SJCRH30 (cell line): ENCODE measurements at regions not wholly inside any gene's neighbourhood (a gene's known extent, or its start where the extent isn't known, plus 50 kb on each side); places are given as distances from the start of the nearest gene placed in this dataset.

Source experiments
- DNase-seq, 2 experiments: peaks; one replicate each; pipeline ENCODE4 v3.0.0-alpha.2; 2015 to 2020
- H3K27ac ChIP-seq: fragments of 250-450 bp; sonication (Bioruptor Pico); 2 replicates; pipeline ENCODE4 v1.5.1; 2020; ENCODE audit warnings: mild to moderate bottlenecking, moderate library complexity
- H3K27me3 ChIP-seq: fragments of 250-450 bp; sonication (Bioruptor Pico); 2 replicates; pipeline ENCODE4 v1.5.1; 2020; ENCODE audit warnings: mild to moderate bottlenecking, moderate library complexity
- H3K36me3 ChIP-seq: fragments of 250-450 bp; sonication (Bioruptor Pico); 2 replicates; pipeline ENCODE4 v1.5.1; 2020; ENCODE audit warnings: mild to moderate bottlenecking, moderate library complexity
- H3K4me1 ChIP-seq: fragments of 250-450 bp; sonication (Bioruptor Pico); 2 replicates; pipeline ENCODE4 v1.5.1; 2020; ENCODE audit warnings: mild to moderate bottlenecking, moderate library complexity
- H3K4me3 ChIP-seq: fragments of 250-450 bp; sonication (Bioruptor Pico); 2 replicates; pipeline ENCODE4 v1.5.1; 2020; ENCODE audit warnings: mild to moderate bottlenecking, moderate library complexity
- H3K9me3 ChIP-seq: fragments of 250-450 bp; sonication (Bioruptor Pico); replicated peaks from 2 replicates; pipeline ENCODE4 v1.5.1; 2020; ENCODE audit warnings: mild to moderate bottlenecking, moderate library complexity

DNA sequence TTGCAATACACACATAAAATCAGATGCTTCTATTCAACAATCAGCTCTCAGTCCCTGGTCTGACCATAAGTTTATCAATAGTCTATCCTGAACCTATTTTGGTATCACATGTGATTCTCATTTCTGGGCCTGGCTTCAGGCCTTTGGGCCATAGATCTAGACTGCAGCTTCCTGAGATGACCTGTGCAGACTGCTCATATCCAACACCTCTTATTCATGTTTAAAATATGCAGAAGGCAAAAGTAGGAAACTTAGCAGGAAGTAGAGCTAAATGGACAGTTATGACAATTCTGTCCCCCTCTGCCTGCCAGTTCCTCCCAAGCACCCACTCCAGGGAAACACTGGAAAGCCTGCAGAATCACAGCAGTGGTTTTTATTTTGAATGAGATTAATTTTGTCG, 53.3 kb downstream of the C7orf25 start:
- H3K4me3 ChIP-seq, result no peak overlapping the region
- H3K4me1 ChIP-seq, result no peaks in the 10 kb centered on the region
- H3K36me3 ChIP-seq, result no peaks in the 10 kb centered on the region
- H3K9me3 ChIP-seq, result no peaks in the 10 kb centered on the region
- no peak for DNase-seq
- H3K27me3 ChIP-seq, result no peaks in the 10 kb centered on the region; the same call in 1 of the 2 replicates
- no peak overlapping the region for H3K27ac ChIP-seq

DNA sequence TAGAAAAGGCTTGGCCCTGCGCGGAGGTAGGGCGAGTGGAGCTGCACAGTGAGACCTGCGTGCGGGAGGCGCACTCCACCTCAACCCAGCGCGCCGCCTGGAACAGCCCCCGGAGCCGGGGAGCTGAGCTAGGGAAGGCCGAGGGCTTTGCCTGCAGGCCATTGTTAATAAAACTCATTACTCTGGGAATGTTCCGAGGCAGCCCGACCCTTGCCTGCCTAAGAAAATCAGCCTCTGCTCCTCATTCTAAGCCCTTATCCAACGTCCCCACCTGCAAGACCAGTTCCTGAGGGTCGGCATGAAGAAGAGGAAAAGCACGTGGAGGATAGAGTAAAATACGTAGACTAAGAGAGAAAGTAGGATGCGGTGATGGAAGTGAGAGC, 55.3 kb downstream of the C7orf25 start:
- H3K27ac ChIP-seq, result no peak overlapping the region
- H3K4me3 ChIP-seq, result no peak overlapping the region
- H3K4me1 ChIP-seq, result no peaks in the 10 kb centered on the region
- no peaks in the 10 kb centered on the region for H3K9me3 ChIP-seq
- no peaks in the 10 kb centered on the region for H3K36me3 ChIP-seq
- no peak for DNase-seq
- no peaks in the 10 kb centered on the region; the same call in 1 of the 2 replicates for H3K27me3 ChIP-seq

DNA sequence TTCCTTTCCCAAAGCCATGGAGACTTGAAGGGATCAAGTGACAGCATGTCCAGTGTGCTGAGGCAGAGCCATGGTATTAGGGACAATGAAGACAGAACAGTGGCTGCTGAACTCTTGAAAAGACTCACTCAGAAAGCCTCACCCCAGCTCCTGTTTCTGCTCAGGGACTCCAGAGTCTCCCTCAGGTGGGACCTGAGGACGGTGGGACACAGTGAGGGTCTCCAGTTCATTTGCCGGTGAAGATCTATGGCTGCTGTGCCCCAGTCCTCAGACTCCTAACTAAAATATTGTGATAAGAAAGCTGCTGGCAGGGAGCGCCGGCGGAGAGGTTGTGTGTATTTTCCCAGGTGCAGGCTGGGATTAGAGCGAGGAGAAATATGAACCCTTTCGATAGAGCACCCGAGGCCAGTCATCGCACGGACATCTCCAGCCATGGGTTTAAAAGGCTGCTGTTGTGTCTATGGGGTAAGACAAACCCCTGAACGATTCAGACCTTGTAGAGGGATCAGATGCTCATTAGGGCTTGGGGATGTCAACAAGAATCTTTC, 57.2 kb downstream of the C7orf25 start:
- no peak overlapping the region for H3K4me3 ChIP-seq
- no peak overlapping the region for H3K27ac ChIP-seq
- no peak for DNase-seq
- H3K9me3 ChIP-seq, result no peaks in the 10 kb centered on the region
- H3K36me3 ChIP-seq, result no peaks in the 10 kb centered on the region
- H3K4me1 ChIP-seq, result no peaks in the 10 kb centered on the region
- H3K27me3 ChIP-seq, result no peaks in the 10 kb centered on the region; the same call in 1 of the 2 replicates

DNA sequence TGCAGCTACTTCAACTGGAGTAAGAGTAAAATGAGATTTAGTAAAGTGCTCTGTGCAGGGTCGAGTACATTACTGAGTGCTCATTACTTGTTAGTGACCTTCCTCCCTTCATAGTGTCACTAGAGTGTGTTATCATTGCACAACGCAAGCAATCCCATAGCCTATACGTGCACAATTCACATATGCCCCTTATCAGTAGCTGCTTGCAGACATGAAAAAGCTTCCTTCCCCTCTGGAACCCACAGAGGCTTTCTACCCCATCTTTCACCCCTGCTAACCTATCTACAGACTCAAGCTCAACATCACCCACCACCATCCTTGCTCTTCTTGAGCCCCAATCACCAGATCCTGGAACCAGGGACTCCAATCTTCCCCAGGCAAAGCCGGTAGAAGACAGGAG, 59.3 kb downstream of the C7orf25 start:
- H3K27ac ChIP-seq, result no peak overlapping the region
- H3K4me1 ChIP-seq, result no peaks in the 10 kb centered on the region
- H3K4me3 ChIP-seq, result no peak overlapping the region

DNA sequence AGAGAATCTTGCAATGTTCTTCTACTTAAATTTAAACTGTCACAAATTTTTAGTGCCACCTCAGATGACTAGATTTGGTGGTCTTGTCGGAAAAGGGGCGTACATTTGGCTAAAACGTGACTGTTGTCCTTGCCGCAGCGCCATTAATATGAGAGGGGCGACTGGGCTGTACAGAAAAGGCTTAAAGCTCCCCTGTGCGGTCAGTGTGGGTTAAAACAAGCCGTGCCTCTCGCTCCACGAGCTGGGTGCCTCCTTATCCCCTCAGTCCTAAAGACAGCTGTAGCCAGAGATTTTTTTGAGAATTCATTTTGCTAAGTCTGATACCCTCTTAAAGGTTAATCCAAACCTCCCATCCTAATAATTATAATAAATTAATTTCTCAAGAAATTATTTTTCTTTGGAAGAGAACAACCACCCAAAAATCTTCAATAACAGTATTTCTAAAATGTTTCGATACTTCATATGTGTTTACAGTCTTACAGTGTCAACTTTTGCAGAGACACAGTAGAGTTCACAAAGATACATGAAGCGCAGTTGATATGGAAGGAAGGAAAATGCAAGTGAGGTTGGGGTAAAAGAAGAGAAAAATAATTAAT, 68.6 kb downstream of the C7orf25 start:
- Histone ChIP-seq H3K9me3 (no peaks in the 10 kb centered on the region), H3K27me3 (no peaks in the 10 kb centered on the region), H3K4me1 (no peaks in the 10 kb centered on the region), H3K27ac (no peak overlapping the region), H3K4me3 (no peak overlapping the region), H3K36me3 (no peaks in the 10 kb centered on the region)
- DNase-seq, result peak; percentile 55 to 78

More for the DNA sequence above, 59.3 kb downstream of the C7orf25 start:
- H3K9me3 ChIP-seq, result no peaks in the 10 kb centered on the region
- no peaks in the 10 kb centered on the region for H3K27me3 ChIP-seq
- no peak for DNase-seq
- no peaks in the 10 kb centered on the region for H3K36me3 ChIP-seq

DNA sequence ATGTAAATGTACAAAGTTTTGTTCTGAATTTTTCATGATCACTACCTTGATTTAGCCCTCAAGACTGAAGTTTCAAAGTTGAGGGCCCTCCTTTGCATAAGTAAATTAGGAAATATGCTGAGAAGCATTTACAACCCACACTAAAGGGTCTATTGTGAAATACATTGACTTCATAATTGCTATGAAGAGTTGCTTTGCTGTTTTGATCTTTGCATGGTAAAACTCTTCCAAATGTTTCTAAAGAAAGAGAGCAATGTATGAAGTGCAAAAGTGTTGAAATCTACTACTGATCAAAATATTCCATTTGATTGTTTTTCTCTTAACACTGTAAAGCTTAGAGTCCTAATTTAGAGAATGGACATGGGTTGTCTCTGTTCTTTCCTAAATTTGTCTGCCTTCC, 77.2 kb downstream of the C7orf25 start:
- Histone ChIP-seq H3K9me3 (no peaks in the 10 kb centered on the region), H3K36me3 (no peaks in the 10 kb centered on the region), H3K4me3 (no peak overlapping the region), H3K27me3 (peaks cover 28% of the 10 kb centered on the region; the same call in 1 of the 2 replicates), H3K27ac (no peak overlapping the region), H3K4me1 (no peaks in the 10 kb centered on the region)
- no peak for DNase-seq

DNA sequence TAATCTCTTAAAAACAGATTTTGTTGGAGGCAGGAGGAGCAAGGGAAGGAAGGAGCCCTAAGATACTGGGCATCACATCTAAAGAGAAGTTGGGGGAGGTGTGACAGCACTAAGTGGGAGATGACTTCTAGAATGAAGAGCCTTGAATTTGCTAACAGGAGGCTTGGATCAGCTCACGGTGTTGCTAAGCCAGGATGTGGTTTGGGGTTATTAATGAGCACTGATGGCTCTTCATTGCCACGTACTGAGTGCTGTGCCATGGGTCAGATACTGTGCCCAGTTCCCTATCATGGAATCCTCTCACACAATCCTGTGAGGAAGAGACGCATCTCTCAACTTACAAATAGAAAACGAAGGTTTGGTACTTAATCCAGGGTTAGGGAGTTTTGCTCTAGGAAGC, 78.5 kb downstream of the C7orf25 start:
- Histone ChIP-seq H3K27me3 (peaks cover 32% of the 10 kb centered on the region; the same call in 1 of the 2 replicates), H3K4me3 (no peak overlapping the region)
- DNase-seq, result peak in 1 of 2 experiments; percentile 7

DNA sequence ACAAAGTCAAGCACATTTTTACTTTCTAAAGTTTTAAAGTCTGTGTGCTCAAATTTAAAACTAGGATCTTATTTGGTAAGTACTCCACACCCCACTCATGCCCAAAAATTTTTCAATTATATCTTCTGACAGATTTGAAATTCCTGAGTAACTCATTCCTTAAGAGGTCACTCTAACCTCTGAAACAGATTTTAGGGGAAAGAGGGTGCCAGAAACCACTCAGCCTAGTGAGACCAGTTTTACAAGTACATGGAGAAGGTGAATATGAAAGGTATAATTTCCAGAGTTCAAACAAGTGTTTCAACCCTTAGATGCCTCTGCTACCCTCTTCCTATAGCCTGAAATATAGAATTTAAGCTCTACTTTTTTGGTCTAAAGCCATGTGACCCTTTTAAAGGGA, 79.2 kb downstream of the C7orf25 start:
- no peak for DNase-seq
- Histone ChIP-seq H3K9me3 (no peaks in the 10 kb centered on the region), H3K4me3 (no peak overlapping the region), H3K4me1 (no peaks in the 10 kb centered on the region), H3K27ac (no peak overlapping the region), H3K36me3 (no peaks in the 10 kb centered on the region), H3K27me3 (peaks cover 32% of the 10 kb centered on the region; the same call in 1 of the 2 replicates)

More for the DNA sequence above, 78.5 kb downstream of the C7orf25 start:
- no peaks in the 10 kb centered on the region for H3K4me1 ChIP-seq
- H3K9me3 ChIP-seq, result no peaks in the 10 kb centered on the region
- no peaks in the 10 kb centered on the region for H3K36me3 ChIP-seq
- no peak overlapping the region for H3K27ac ChIP-seq

DNA sequence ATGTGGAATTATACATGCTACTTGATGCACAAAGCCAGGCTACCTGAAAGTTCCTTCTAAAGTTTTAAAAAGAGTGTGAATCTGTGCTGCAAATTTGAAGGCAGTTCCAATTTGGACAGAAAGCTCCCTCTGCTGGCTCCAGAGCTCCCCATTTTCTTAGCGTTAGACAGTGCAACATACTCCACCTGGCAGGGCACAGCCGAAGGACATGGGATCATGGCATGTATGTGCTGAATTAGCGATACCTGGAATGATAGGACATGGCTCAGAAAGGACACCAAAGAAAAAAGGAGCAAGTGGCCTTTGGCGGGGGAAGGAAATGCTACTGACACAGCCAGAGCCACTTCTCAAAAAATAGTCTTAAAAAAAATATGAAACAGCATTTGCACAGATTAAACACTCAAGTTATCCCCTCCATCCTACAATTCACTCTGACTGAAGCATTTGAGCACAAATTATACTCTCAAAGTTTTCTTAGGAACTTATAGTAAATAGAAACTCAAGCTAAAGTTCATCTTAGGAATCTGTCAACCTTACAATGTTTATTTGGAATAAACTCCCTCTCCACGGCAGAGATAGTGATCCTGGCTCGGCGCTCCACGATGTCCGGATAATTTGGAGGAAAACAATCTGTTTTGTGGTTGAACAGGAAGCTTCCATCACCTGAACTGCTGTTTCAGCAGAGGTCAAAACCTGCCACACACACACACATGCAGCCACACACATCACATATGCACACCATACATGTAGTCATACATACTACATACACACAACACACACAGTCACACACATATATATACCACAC, 80.0 kb downstream of the C7orf25 start:
- H3K4me3 ChIP-seq, result no peak overlapping the region
- peak in 1 of 2 experiments; percentile 47 for DNase-seq
- H3K27me3 ChIP-seq, result peaks cover 32% of the 10 kb centered on the region; the same call in 1 of the 2 replicates
- no peaks in the 10 kb centered on the region for H3K4me1 ChIP-seq
- H3K36me3 ChIP-seq, result no peaks in the 10 kb centered on the region
- no peaks in the 10 kb centered on the region for H3K9me3 ChIP-seq
- no peak overlapping the region for H3K27ac ChIP-seq

DNA sequence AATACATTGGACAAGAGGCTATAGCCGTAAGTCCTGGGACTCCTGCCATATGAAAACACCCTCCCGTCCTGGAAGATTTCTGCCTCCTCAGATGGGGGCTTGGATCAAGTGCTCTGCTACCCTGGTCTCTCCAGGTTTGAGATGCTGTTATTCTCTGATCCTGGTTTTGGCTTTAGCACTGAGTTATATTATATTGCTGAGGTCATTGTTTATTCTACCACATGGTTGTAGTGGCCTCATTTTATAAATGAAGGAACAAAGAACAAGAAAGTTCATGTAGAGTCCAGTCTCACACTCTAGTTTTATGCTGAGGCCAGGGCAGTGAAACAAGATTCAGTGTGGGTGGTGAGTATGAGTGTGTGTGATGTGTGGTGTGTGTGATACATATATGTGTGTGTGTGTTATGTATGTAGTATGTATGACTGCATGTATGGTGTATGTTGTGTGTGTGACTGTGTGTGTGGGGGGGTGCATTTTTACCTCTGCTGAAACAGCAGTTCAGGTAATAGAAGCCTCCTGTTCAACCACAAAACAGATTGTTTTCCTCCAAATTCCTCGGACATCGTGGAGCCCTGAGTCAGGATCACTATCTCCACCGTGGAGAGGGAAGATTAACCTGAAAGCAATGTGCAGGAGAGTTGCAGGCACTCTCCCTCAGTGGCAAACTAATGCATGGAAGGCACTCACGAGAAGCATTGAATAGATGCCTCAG, 80.7 kb downstream of the C7orf25 start:
- Histone ChIP-seq H3K9me3 (no peaks in the 10 kb centered on the region), H3K4me3 (no peak overlapping the region), H3K4me1 (no peaks in the 10 kb centered on the region), H3K36me3 (no peaks in the 10 kb centered on the region), H3K27me3 (peaks cover 30% of the 10 kb centered on the region; the same call in 1 of the 2 replicates), H3K27ac (no peak overlapping the region)
- DNase-seq, result no peak

DNA sequence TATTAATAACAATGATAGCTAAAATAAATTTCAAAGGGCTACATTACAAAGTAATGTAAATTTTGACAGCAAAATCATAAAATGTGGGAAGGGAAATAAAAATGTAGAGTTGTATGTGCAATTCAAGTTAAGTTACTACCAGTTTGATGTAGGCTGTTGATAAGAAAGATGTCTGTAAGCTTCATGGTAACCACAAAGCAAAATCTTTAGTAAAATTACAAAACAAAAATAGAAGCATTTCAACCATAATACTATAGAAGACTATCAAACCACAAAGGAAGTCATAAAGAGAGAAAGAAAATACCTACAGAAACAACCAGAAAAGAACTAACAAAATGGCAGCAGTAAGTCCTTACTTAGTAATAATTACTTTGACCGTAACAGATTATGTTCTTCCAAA, 99.1 kb downstream of the C7orf25 start:
- no peaks in the 10 kb centered on the region for H3K9me3 ChIP-seq
- no peak overlapping the region for H3K27ac ChIP-seq
- H3K4me1 ChIP-seq, result no peaks in the 10 kb centered on the region
- DNase-seq, result no peak
- H3K4me3 ChIP-seq, result no peak overlapping the region
- H3K36me3 ChIP-seq, result no peaks in the 10 kb centered on the region
- H3K27me3 ChIP-seq, result no peaks in the 10 kb centered on the region

DNA sequence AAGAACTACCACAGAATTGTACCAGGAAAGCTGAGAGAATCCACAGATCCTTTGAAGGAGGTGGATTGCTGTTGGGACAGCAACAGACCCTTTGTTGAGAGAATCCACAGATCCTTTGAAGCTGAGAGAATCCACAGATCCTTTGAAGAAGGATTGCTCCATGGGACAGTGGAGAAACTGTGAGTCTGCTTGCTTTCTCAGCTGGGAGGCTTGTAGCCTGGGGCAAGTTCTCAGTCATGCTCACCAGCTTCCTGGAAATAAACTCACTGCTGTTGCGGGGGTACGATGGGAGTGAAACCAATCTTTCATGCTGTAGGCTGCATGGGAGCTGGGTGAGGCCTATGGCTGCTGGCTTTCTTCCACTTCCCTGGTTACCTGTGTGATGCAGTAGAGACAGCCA, 106.3 kb downstream of the C7orf25 start:
- no peaks in the 10 kb centered on the region for H3K27me3 ChIP-seq

DNA sequence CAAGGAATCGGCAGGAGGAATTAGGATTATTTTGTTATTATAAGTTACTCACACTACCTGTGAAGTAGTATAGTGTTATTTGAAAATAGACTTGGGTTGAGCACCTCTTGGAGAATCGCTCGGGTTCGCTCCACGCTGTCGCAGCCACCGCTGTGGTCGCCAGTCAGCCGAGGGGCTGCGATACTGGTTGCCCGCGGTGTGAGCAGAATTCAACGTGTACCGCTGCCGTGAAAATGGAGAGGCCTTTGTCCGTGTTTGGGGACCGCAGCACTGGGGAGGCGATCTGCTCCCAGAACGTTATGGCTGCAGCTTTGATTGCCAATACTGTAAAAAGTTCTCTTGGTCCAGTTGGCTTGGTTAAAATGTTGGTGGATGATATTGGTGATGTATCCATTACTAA, 117.2 kb downstream of the C7orf25 start:
- Histone ChIP-seq H3K27ac (no peak overlapping the region), H3K9me3 (no peaks in the 10 kb centered on the region), H3K36me3 (no peaks in the 10 kb centered on the region), H3K27me3 (peaks cover 3% of the 10 kb centered on the region; the same call in 1 of the 2 replicates), H3K4me3 (no peak overlapping the region), H3K4me1 (no peaks in the 10 kb centered on the region)
- no peak for DNase-seq

More for the DNA sequence above, 106.3 kb downstream of the C7orf25 start:
- Histone ChIP-seq H3K4me1 (no peaks in the 10 kb centered on the region), H3K36me3 (no peaks in the 10 kb centered on the region), H3K9me3 (no peaks in the 10 kb centered on the region), H3K4me3 (no peak overlapping the region), H3K27ac (no peak overlapping the region)
- no peak for DNase-seq

DNA sequence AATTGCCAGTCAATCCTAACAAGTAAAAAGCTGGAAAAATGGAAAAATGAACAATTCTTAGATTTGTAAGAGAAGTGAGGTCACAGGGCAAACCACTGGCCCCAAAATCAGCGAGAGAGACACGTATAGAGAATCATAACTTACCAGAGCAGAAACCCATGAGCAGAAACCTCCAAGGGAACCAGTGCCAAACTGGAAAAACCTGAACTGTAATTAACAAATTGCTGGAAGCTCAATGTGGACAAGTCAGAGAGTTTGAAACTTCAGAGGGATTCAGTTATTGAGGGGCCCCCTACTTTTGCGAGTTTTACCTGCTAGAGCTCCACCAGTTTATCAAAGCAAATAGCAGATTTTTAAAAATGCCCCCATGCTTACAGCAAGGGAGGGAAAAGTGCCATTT, 119.0 kb downstream of the C7orf25 start:
- no peak for DNase-seq
- H3K27ac ChIP-seq, result no peak overlapping the region

DNA sequence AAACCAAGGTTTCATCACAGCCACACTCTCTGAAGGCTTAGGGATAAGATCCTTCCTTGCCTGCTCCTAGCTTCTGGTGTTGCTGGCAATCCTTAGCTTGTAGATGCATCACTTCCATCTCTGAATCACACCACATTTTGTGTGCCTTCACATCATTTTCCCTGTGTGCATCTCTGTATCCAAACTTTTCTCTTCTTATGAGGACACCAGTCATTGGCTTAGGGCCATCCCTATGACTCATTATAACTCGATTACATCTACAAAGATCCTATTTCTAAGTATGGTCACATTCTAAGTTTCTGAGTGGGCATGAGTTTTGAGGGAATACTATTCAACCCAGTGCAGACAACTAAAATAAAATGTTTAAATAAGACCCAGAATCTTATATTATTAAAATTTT, 121.7 kb downstream of the C7orf25 start:
- no peak overlapping the region for H3K4me3 ChIP-seq
- H3K36me3 ChIP-seq, result no peaks in the 10 kb centered on the region
- no peak overlapping the region for H3K27ac ChIP-seq
- no peaks in the 10 kb centered on the region for H3K9me3 ChIP-seq
- no peak for DNase-seq
- H3K4me1 ChIP-seq, result no peaks in the 10 kb centered on the region
- peaks cover 3% of the 10 kb centered on the region; the same call in 1 of the 2 replicates for H3K27me3 ChIP-seq

More for the DNA sequence above, 119.0 kb downstream of the C7orf25 start:
- H3K9me3 ChIP-seq, result no peaks in the 10 kb centered on the region
- peaks cover 3% of the 10 kb centered on the region; the same call in 1 of the 2 replicates for H3K27me3 ChIP-seq
- no peak overlapping the region for H3K4me3 ChIP-seq
- no peaks in the 10 kb centered on the region for H3K4me1 ChIP-seq
- H3K36me3 ChIP-seq, result no peaks in the 10 kb centered on the region
